DND-41 (cell line): ENCODE measurements at regions not wholly inside any gene's neighbourhood (a gene's known extent, or its start where the extent isn't known, plus 50 kb on each side); places are given as distances from the start of the nearest gene placed in this dataset.
"Not testable (repeated sequence)": the region's sequence is repeated elsewhere in the genome, so short reads cannot be mapped to it uniquely, and the experiment has no call there.

Source experiments
- ATAC-seq: fragments of 200-7000 bp; cut with Tn5 transposase; 3 replicates; pipeline ENCODE4 v1.9.1; 2021; ENCODE audit warnings: low read depth; ENCODE audit not compliant: insufficient read depth
- DNase-seq: peaks from one replicate; pipeline ENCODE4 v3.0.0-alpha.2; 2020
- H2AFZ ChIP-seq: 2 replicates; pipeline ENCODE4 v1.6.0; 2012; ENCODE audit warnings: low read depth, low read length
- H3K27ac ChIP-seq: 2 replicates; pipeline ENCODE4 v1.5.1; 2012; ENCODE audit warnings: low read length, inconsistent platforms
- H3K27me3 ChIP-seq: fragments of 200-600 bp; sonication (generic); 2 replicates; pipeline ENCODE4 v1.6.0; 2012; ENCODE audit warnings: low read length, mild to moderate bottlenecking, inconsistent platforms; ENCODE audit not compliant: insufficient read depth, poor library complexity
- H3K36me3 ChIP-seq: 2 replicates; pipeline ENCODE4 v1.5.1; 2012; ENCODE audit warnings: low read length, inconsistent platforms; ENCODE audit not compliant: insufficient read depth
- H3K4me1 ChIP-seq: 2 replicates; pipeline ENCODE4 v1.5.1; 2012; ENCODE audit warnings: mild to moderate bottlenecking, low read length; ENCODE audit not compliant: insufficient read depth
- H3K4me2 ChIP-seq: 2 replicates; pipeline ENCODE4 v1.6.0; 2012; ENCODE audit warnings: mild to moderate bottlenecking, moderate library complexity, low read length, inconsistent platforms; ENCODE audit not compliant: insufficient read depth
- H3K4me3 ChIP-seq, 2 experiments: fragments of 200-600 bp in 1 of 2; shearing (Covaris generic) in 1 of 2; 2 replicates each; pipeline ENCODE4 v1.5.1; 2012 to 2016; ENCODE audit warnings: inconsistent platforms in 2 of 2, low read length in 2 of 2, mild to moderate bottlenecking in 2 of 2, low read depth in 1 of 2, moderate library complexity in 1 of 2
- H3K79me2 ChIP-seq: 2 replicates; pipeline ENCODE4 v1.6.0; 2012; ENCODE audit warnings: low read length, inconsistent platforms; ENCODE audit not compliant: insufficient read depth
- H3K9ac ChIP-seq: 2 replicates; pipeline ENCODE4 v1.6.0; 2012; ENCODE audit warnings: low read depth, mild to moderate bottlenecking, inconsistent platforms, low read length, moderate library complexity
- H3K9me3 ChIP-seq: 2 replicates; pipeline ENCODE4 v1.5.1; 2012; ENCODE audit warnings: low read length, moderate library complexity, mild to moderate bottlenecking, inconsistent platforms; ENCODE audit not compliant: insufficient read depth, severe bottlenecking
- H4K20me1 ChIP-seq: 2 replicates; pipeline ENCODE4 v1.6.0; 2012; ENCODE audit warnings: low read length; ENCODE audit not compliant: insufficient read depth
- CTCF ChIP-seq: IDR thresholded peaks from 2 replicates; pipeline ENCODE4 v1.5.1; 2012; ENCODE audit warnings: borderline replicate concordance, low read length, moderate library complexity, mild to moderate bottlenecking; ENCODE audit not compliant: poor library complexity, severe bottlenecking; ENCODE audit errors: extremely low read depth
- EZH2 ChIP-seq: IDR thresholded peaks from 3 replicates; pipeline ENCODE4 v1.6.1; 2012; ENCODE audit warnings: borderline replicate concordance, low read depth, mild to moderate bottlenecking, moderate library complexity, low read length, inconsistent platforms; ENCODE audit not compliant: severe bottlenecking

GRCh38 chr13:65368832-65369231 lies 1861.3 kb downstream of the PCDH9 start:
- Histone ChIP-seq H3K27me3 (no peaks in the 10 kb centered on the region), H3K9me3 (peaks cover 2% of the 10 kb centered on the region), H2AFZ (no peak overlapping the region), H3K9ac (no peak overlapping the region), H3K4me3 (no peak overlapping the region), H3K27ac (no peak overlapping the region), H3K79me2 (no peaks in the 10 kb centered on the region), H4K20me1 (no peaks in the 10 kb centered on the region), H3K36me3 (no peaks in the 10 kb centered on the region), H3K4me1 (no peaks in the 10 kb centered on the region), H3K4me2 (no peak overlapping the region)
- DNase-seq (no peak), ATAC-seq (no peak)
- TF ChIP-seq EZH2 = no peak
- TF ChIP-seq CTCF = no peak

DNA sequence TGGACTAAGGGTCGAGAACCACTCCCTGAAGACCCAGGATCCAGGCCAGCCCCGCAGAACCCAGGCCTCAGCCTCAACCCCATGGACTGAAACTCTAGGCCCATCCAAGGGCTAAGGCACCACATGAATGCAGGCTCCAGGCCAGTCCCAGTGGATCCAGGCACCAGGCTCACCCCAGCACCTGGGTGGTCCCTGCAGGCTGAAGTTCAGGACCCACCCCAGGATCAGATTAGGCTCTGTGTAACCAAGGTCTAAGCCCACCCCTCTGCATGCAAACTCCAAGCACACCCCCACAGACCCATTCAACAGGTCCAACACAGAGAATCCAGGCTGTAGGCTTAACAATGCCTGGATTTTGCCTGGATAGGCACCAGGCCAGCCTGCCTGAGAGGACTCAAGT lies 1876.2 kb downstream of the PCDH9 start:
- no peaks in the 10 kb centered on the region for H3K36me3 ChIP-seq
- H3K9ac ChIP-seq = no peak overlapping the region
- DNase-seq = no peak
- H3K4me2 ChIP-seq = no peak overlapping the region
- no peaks in the 10 kb centered on the region for H3K79me2 ChIP-seq
- H2AFZ ChIP-seq = no peak overlapping the region
- H3K27ac ChIP-seq = no peak overlapping the region
- ATAC-seq = no peak
- H3K4me1 ChIP-seq = no peaks in the 10 kb centered on the region
- no peak for TF ChIP-seq CTCF
- no peak for TF ChIP-seq EZH2
- H3K27me3 ChIP-seq = no peaks in the 10 kb centered on the region
- no peaks in the 10 kb centered on the region for H4K20me1 ChIP-seq
- H3K4me3 ChIP-seq = no peak overlapping the region
- no peaks in the 10 kb centered on the region for H3K9me3 ChIP-seq

GRCh38 chr13:65353150-65353549 lies 1877.0 kb downstream of the PCDH9 start:
- DNase-seq, H4K20me1 ChIP-seq, H3K4me3 ChIP-seq, H3K4me1 ChIP-seq, H3K9me3 ChIP-seq, H3K36me3 ChIP-seq, ATAC-seq, H3K9ac ChIP-seq, H3K79me2 ChIP-seq, H3K4me2 ChIP-seq, H3K27me3 ChIP-seq, H3K27ac ChIP-seq, H2AFZ ChIP-seq: not testable (repeated sequence)

- ATAC-seq (no peak), DNase-seq (no peak)
- no peak overlapping the region for H3K9ac ChIP-seq
- H3K27me3 ChIP-seq = no peaks in the 10 kb centered on the region
- H3K4me3 ChIP-seq = no peak overlapping the region
- no peaks in the 10 kb centered on the region for H3K4me1 ChIP-seq
- TF ChIP-seq CTCF (no peak), EZH2 (no peak)
- H3K79me2 ChIP-seq = no peaks in the 10 kb centered on the region
- H3K4me2 ChIP-seq = no peak overlapping the region
- no peak overlapping the region for H2AFZ ChIP-seq
- no peak overlapping the region for H3K27ac ChIP-seq
- no peaks in the 10 kb centered on the region for H3K36me3 ChIP-seq
- H3K9me3 ChIP-seq = no peaks in the 10 kb centered on the region
- H4K20me1 ChIP-seq = no peaks in the 10 kb centered on the region
Observed at GRCh38 chr13:65347420-65348030, 1882.6 kb downstream of the PCDH9 start.
